KMS-11 (cell line): ENCODE measurements at regions not wholly inside any gene's neighbourhood (a gene's known extent, or its start where the extent isn't known, plus 50 kb on each side); places are given as distances from the start of the nearest gene placed in this dataset.

ENCODE experiments used
- H2AFZ ChIP-seq: fragments of 200-600 bp; sonication (generic); 2 replicates; pipeline ENCODE4 v1.6.1; 2016; ENCODE audit warnings: antibody characterized with exemption, mixed run types, low read depth
- H3K27ac ChIP-seq: fragments of 200-600 bp; sonication (generic); 2 replicates; pipeline ENCODE4 v1.6.1; 2016; ENCODE audit warnings: mild to moderate bottlenecking, mixed run types
- H3K27me3 ChIP-seq: fragments of 200-600 bp; sonication (generic); 2 replicates; pipeline ENCODE4 v1.6.1; 2017; ENCODE audit warnings: mild to moderate bottlenecking, low read depth, mixed run types, moderate library complexity; ENCODE audit not compliant: insufficient read depth
- H3K36me3 ChIP-seq: fragments of 200-600 bp; sonication (generic); 2 replicates; pipeline ENCODE4 v1.6.1; 2017; ENCODE audit warnings: mild to moderate bottlenecking, mixed run types; ENCODE audit not compliant: insufficient read depth
- H3K4me1 ChIP-seq: fragments of 200-600 bp; sonication (generic); 2 replicates; pipeline ENCODE4 v1.6.1; 2016; ENCODE audit warnings: mild to moderate bottlenecking, low read depth, mixed run types; ENCODE audit not compliant: poor library complexity, severe bottlenecking
- H3K4me2 ChIP-seq: fragments of 200-600 bp; sonication (generic); 2 replicates; pipeline ENCODE4 v1.7.0; 2016; ENCODE audit warnings: mild to moderate bottlenecking, mixed run types
- H3K4me3 ChIP-seq: fragments of 200-600 bp; sonication (generic); IDR thresholded peaks from 2 replicates; pipeline ENCODE4 v1.6.1; 2017; ENCODE audit warnings: low read depth, low read length, mixed read lengths; ENCODE audit not compliant: insufficient read depth
- H3K79me2 ChIP-seq: fragments of 200-600 bp; sonication (generic); 2 replicates; pipeline ENCODE4 v1.6.1; 2016; ENCODE audit warnings: low read depth, mixed run types; ENCODE audit not compliant: insufficient read depth
- H3K9ac ChIP-seq: fragments of 200-600 bp; sonication (generic); 2 replicates; pipeline ENCODE4 v1.6.1; 2016; ENCODE audit warnings: mild to moderate bottlenecking, mixed run types
- H4K20me1 ChIP-seq: fragments of 200-600 bp; sonication (generic); 2 replicates; pipeline ENCODE4 v1.6.1; 2016; ENCODE audit warnings: mild to moderate bottlenecking, mixed run types; ENCODE audit not compliant: insufficient read depth
- CTCF ChIP-seq: fragments of 200-600 bp; sonication (generic); conservative IDR thresholded peaks from 2 replicates; pipeline ENCODE4 v1.6.1; 2017; ENCODE audit warnings: low read depth, mild to moderate bottlenecking, antibody characterized with exemption, low read length, moderate library complexity, mixed read lengths

- Histone ChIP-seq H3K27ac (no peak overlapping the region), H3K79me2 (no peaks in the 10 kb centered on the region), H2AFZ (no peak overlapping the region), H3K4me2 (no peak overlapping the region), H3K9ac (no peak overlapping the region), H4K20me1 (no peaks in the 10 kb centered on the region), H3K4me3 (no peak overlapping the region), H3K36me3 (no peaks in the 10 kb centered on the region), H3K4me1 (no peaks in the 10 kb centered on the region), H3K27me3 (no peaks in the 10 kb centered on the region)
- TF ChIP-seq CTCF: no peak
These were observed 633.2 kb upstream of the EEF2KMT start for GRCh38 chr16:5730783-5731182.

- no peaks in the 10 kb centered on the region for H4K20me1 ChIP-seq
- no peak overlapping the region for H3K27ac ChIP-seq
- no peak for TF ChIP-seq CTCF
- no peaks in the 10 kb centered on the region for H3K79me2 ChIP-seq
- H3K4me1 ChIP-seq: no peaks in the 10 kb centered on the region
- no peak overlapping the region for H3K4me2 ChIP-seq
- no peaks in the 10 kb centered on the region for H3K27me3 ChIP-seq
- no peak overlapping the region for H3K9ac ChIP-seq
- no peak overlapping the region for H3K4me3 ChIP-seq
- no peak overlapping the region for H2AFZ ChIP-seq
- H3K36me3 ChIP-seq: no peaks in the 10 kb centered on the region
These were observed 624.6 kb upstream of the EEF2KMT start for GRCh38 chr16:5722116-5722619.

GRCh38 chr16:5715155-5715554 is 617.6 kb upstream of the EEF2KMT start:
- H3K4me2 ChIP-seq: no peak overlapping the region
- no peaks in the 10 kb centered on the region for H4K20me1 ChIP-seq
- no peaks in the 10 kb centered on the region for H3K27me3 ChIP-seq
- H3K36me3 ChIP-seq: no peaks in the 10 kb centered on the region
- no peak overlapping the region for H3K9ac ChIP-seq
- no peak for TF ChIP-seq CTCF
- no peaks in the 10 kb centered on the region for H3K79me2 ChIP-seq
- H3K4me3 ChIP-seq: no peak overlapping the region
- H2AFZ ChIP-seq: no peak overlapping the region
- no peaks in the 10 kb centered on the region for H3K4me1 ChIP-seq
- H3K27ac ChIP-seq: no peak overlapping the region

GRCh38 chr16:5709889-5710288 is 612.3 kb upstream of the EEF2KMT start:
- TF ChIP-seq CTCF: no peak

GRCh38 chr16:5706211-5706610 is 608.6 kb upstream of the EEF2KMT start:
- Histone ChIP-seq H3K27ac (no peak overlapping the region), H3K4me2 (no peak overlapping the region), H3K4me1 (no peaks in the 10 kb centered on the region), H3K36me3 (no peaks in the 10 kb centered on the region), H4K20me1 (no peaks in the 10 kb centered on the region), H3K4me3 (no peak overlapping the region), H3K27me3 (no peaks in the 10 kb centered on the region), H2AFZ (no peak overlapping the region), H3K9ac (no peak overlapping the region), H3K79me2 (no peaks in the 10 kb centered on the region)
- no peak for TF ChIP-seq CTCF

More at GRCh38 chr16:5709889-5710288, 612.3 kb upstream of the EEF2KMT start:
- no peaks in the 10 kb centered on the region for H3K4me1 ChIP-seq
- H3K79me2 ChIP-seq: no peaks in the 10 kb centered on the region
- no peak overlapping the region for H3K9ac ChIP-seq
- no peak overlapping the region for H2AFZ ChIP-seq
- no peak overlapping the region for H3K4me2 ChIP-seq
- H3K27ac ChIP-seq: no peak overlapping the region
- no peaks in the 10 kb centered on the region for H3K36me3 ChIP-seq
- H3K4me3 ChIP-seq: no peak overlapping the region
- no peaks in the 10 kb centered on the region for H3K27me3 ChIP-seq
- no peaks in the 10 kb centered on the region for H4K20me1 ChIP-seq
